K562 (cell line): ENCODE measurements at regions not wholly inside any gene's neighbourhood (a gene's known extent, or its start where the extent isn't known, plus 50 kb on each side); places are given as distances from the start of the nearest gene placed in this dataset.
A peak's percentile ranks its signal among the peaks of the same experiment; 100 is the strongest.

Source experiments
- ATAC-seq: fragments of 200-7000 bp; cut with Tn5 transposase; 3 replicates; pipeline ENCODE4 v1.9.1; 2020; ENCODE audit warnings: moderate library complexity
- BruUV-seq: library from RNA; stranded (reverse); fragments of 400-500 nt; replicated peaks from 2 replicates; lab custom pipeline; 2021; lab: Mats Ljungman, UMichigan
- CTCF ChIA-PET: fragments of 300-600 bp; formaldehyde crosslinking; extraction: SDS; loops from one replicate; lab custom pipeline; 2021; ENCODE audit warnings: low intra/inter-chr PET ratio; lab: Yijun Ruan, JAX
- POLR2A ChIA-PET: fragments of 300-600, 350-650 bp; sonication (Branson Sonifier 250); formaldehyde crosslinking; extraction: SDS; loops from one replicate; lab custom pipeline; 2021; ENCODE audit warnings: antibody characterized with exemption, inconsistent platforms; lab: Yijun Ruan, JAX
- DNase-seq, 4 experiments: peaks; one replicate each; pipeline versions ENCODE4 v3.0.0 to v3.0.0-alpha.2; 2011 to 2018; ENCODE audit warnings: low spot score in 3 of 4, mixed read lengths in 3 of 4; ENCODE audit errors: extremely low read depth in 1 of 4
- FAIRE-seq: peaks from 2 replicates; lab custom pipeline; 2011; peaks lifted over from hg19 to GRCh38; lab: Jason Lieb, UNC
- H2AFZ ChIP-seq: 2 replicates; pipeline ENCODE4 v1.6.0; 2011; ENCODE audit warnings: low read depth, low read length, control low read depth, inconsistent platforms
- H3K27ac ChIP-seq: fragments of 200-600 bp; 3 replicates; pipeline ENCODE4 v1.8.0; 2011; ENCODE audit warnings: low read depth, mild to moderate bottlenecking, control low read depth, inconsistent platforms, low read length, moderate library complexity, mixed read lengths; ENCODE audit errors: extremely low read depth
- H3K27me3 ChIP-seq, 2 experiments: fragments of 300-600 bp in 1 of 2; 2 replicates in 1 of 2; 3 replicates in 1 of 2; pipeline versions ENCODE4 v1.6.0 to v1.8.0; 2011; ENCODE audit warnings: inconsistent platforms in 2 of 2, low read length in 2 of 2, mild to moderate bottlenecking in 1 of 2, mixed read lengths in 1 of 2, moderate library complexity in 1 of 2; ENCODE audit not compliant: control insufficient read depth in 2 of 2, insufficient read depth in 2 of 2
- H3K36me3 ChIP-seq: fragments of 300-600 bp; 3 replicates; pipeline ENCODE4 v1.8.0; 2011; ENCODE audit warnings: mild to moderate bottlenecking, low read length, inconsistent platforms; ENCODE audit not compliant: control insufficient read depth, insufficient read depth
- H3K4me1 ChIP-seq, 2 experiments: fragments of 200-600 bp in 1 of 2; replicated peaks in 1 of 2; 2 replicates in 1 of 2; 3 replicates in 1 of 2; pipeline versions ENCODE4 v1.5.1 to v1.8.0; 2011; ENCODE audit warnings: inconsistent platforms in 2 of 2, low read length in 2 of 2, mild to moderate bottlenecking in 1 of 2, mixed read lengths in 1 of 2, moderate library complexity in 1 of 2; ENCODE audit not compliant: control insufficient read depth in 2 of 2, insufficient read depth in 2 of 2
- H3K4me2 ChIP-seq: 2 replicates; pipeline ENCODE4 v1.6.1; 2011; ENCODE audit warnings: low read length, control low read depth, inconsistent platforms, mixed read lengths; ENCODE audit not compliant: insufficient read depth
- H3K4me3 ChIP-seq: fragments of 200-600 bp; sonication (generic), shearing (Covaris generic); 2 replicates; pipeline ENCODE4 v1.5.1; 2016; ENCODE audit warnings: control low read depth, inconsistent platforms
- H3K79me2 ChIP-seq: fragments of 200-600 bp; 3 replicates; pipeline ENCODE4 v1.8.0; 2011; ENCODE audit warnings: low read length, inconsistent platforms; ENCODE audit not compliant: control insufficient read depth, insufficient read depth
- H3K9ac ChIP-seq, 2 experiments: 2 replicates each; pipeline versions ENCODE4 v1.6.0 to v1.6.1; 2011; ENCODE audit warnings: low read depth in 2 of 2, low read length in 2 of 2, control low read depth in 1 of 2, inconsistent platforms in 1 of 2, mild to moderate bottlenecking in 1 of 2, mixed read lengths in 1 of 2; ENCODE audit not compliant: insufficient read depth in 1 of 2
- H3K9me1 ChIP-seq: one replicate; pipeline ENCODE4 v1.6.0; 2011; ENCODE audit warnings: inconsistent platforms, mild to moderate bottlenecking, low read length, moderate library complexity; ENCODE audit not compliant: control insufficient read depth, insufficient read depth
- H3K9me3 ChIP-seq: replicated peaks from 2 replicates; pipeline ENCODE4 v1.5.1; 2011; ENCODE audit warnings: low read depth, low read length, inconsistent platforms; ENCODE audit not compliant: control insufficient read depth, insufficient read depth
- H4K20me1 ChIP-seq: replicated peaks from 2 replicates; pipeline ENCODE4 v1.6.1; 2011; ENCODE audit warnings: low read length, inconsistent platforms, mixed read lengths; ENCODE audit not compliant: control insufficient read depth, insufficient read depth
- CREB1 ChIP-seq, 2 experiments: sonication (generic) in 1 of 2; formaldehyde crosslinking in 1 of 2; IDR thresholded peaks; 2 replicates each; pipeline versions ENCODE4 v1.6.1 to v1.8.0; 2012 to 2022; ENCODE audit warnings: inconsistent platforms in 1 of 2, mild to moderate bottlenecking in 1 of 2, missing genetic modification reagents in 1 of 2, moderate library complexity in 1 of 2
- DEAF1 ChIP-seq: fragments of 450-650 bp; formaldehyde crosslinking; IDR thresholded peaks from 2 replicates; pipeline ENCODE4 v1.4.0; 2020; ENCODE audit warnings: mild to moderate bottlenecking, moderate library complexity
- RAD21 ChIP-seq, 2 experiments: fragments of 250-450 bp in 1 of 2; fragments of 450-650 bp in 1 of 2; sonication (Bioruptor Pico) in 1 of 2; formaldehyde crosslinking in 1 of 2; IDR thresholded peaks in 1 of 2; conservative IDR thresholded peaks in 1 of 2; 2 replicates each; pipeline versions ENCODE4 v1.4.0 to v1.8.0; 2020 to 2022; ENCODE audit warnings: mild to moderate bottlenecking in 2 of 2, moderate library complexity in 1 of 2
- REST ChIP-seq, 2 experiments: fragments of 450-650 bp; formaldehyde crosslinking in 1 of 2; IDR thresholded peaks; 2 replicates each; pipeline versions ENCODE4 v1.4.0 to v1.6.1; 2014 to 2020; ENCODE audit warnings: mild to moderate bottlenecking in 2 of 2, borderline replicate concordance in 1 of 2, low read depth in 1 of 2
- SMC3 ChIP-seq: conservative IDR thresholded peaks from 2 replicates; pipeline ENCODE4 v1.6.1; 2011; ENCODE audit warnings: low read depth, low read length, improper control_type of control experiment; ENCODE audit not compliant: insufficient read depth
- WGBS: fragments of 100-300 bp; shearing (Covaris generic); methylation state at CpG from one replicate; pipeline ENCODE4 v1.1.6; 2016; ENCODE audit warnings: low coverage, mixed read lengths; ENCODE audit not compliant: insufficient coverage; ENCODE audit errors: missing lambda C conversion rate; 5-methylcytosine and 5-hydroxymethylcytosine counted together
- in situ Hi-C: fragments of 300-500 bp; cut with MboI; formaldehyde crosslinking; loops from 4 replicates; pipeline ENCODE4 v1.15.0; 2018; ENCODE audit warnings: inconsistent platforms, mixed read lengths
- intact Hi-C: fragments of 100-400 bp; cut with micrococcal nuclease; formaldehyde crosslinking; loops from 2 replicates; pipeline ENCODE4 v1.14.2; 2022
- TF ChIP-seq, protein P1 (sequence below), 3 experiments: IDR thresholded peaks in 2 of 3; conservative IDR thresholded peaks in 1 of 3; 2 replicates each; pipeline ENCODE4 v1.5.1; 2011 to 2012; ENCODE audit warnings: low read length in 3 of 3, mild to moderate bottlenecking in 3 of 3, control low read depth in 2 of 3, improper control_type of control experiment in 1 of 3, inconsistent platforms in 1 of 3, low read depth in 1 of 3, mixed read lengths in 1 of 3, moderate library complexity in 1 of 3; ENCODE audit not compliant: insufficient read depth in 2 of 3

GRCh38 chr2:56009758-56010458 is 86.3 kb upstream of the EFEMP1 start:
- Histone ChIP-seq H3K27ac (no peak overlapping the region), H3K36me3 (no peaks in the 10 kb centered on the region), H3K9ac (no peak overlapping the region), H3K9me3 (no peaks in the 10 kb centered on the region), H3K4me2 (no peak overlapping the region), H3K4me3 (no peak overlapping the region), H3K4me1 (no peaks in the 10 kb centered on the region), H3K9me1 (no peaks in the 10 kb centered on the region), H3K79me2 (no peaks in the 10 kb centered on the region), H2AFZ (no peak overlapping the region), H4K20me1 (no peaks in the 10 kb centered on the region), H3K27me3 (no peaks in the 10 kb centered on the region)
- ChIA-PET POLR2A (interaction anchor here (0.9 kb wide), 1 partner anchor 9 kb away, joined by 3 read pairs; no protein-coding TSS in a partner anchor), CTCF (interaction anchor here (2.1 to 2.5 kb wide), 2 partner anchors 238 to 292 kb away, joined by 10 to 22 read pairs; no protein-coding TSS in a partner anchor)
- TF ChIP-seq DEAF1 (CRISPR knock-in tag): peak; percentile 49; the same call in 1 of the 2 replicates
- 0 out of 2 replicates have a peak, but pooled peaks have one; percentile 34 for TF ChIP-seq SMC3
- TF ChIP-seq CREB1 (IDR thresholded peaks at IDR 0.05): no peak
- TF ChIP-seq CREB1 (CRISPR knock-in tag; IDR thresholded peaks at IDR 0.05): no peak
- peak; percentile 41; the same call in 1 of the 2 replicates for TF ChIP-seq REST (IDR thresholded peaks at IDR 0.05; ENCODE audit: borderline replicate concordance)
- TF ChIP-seq REST (CRISPR knock-in tag; IDR thresholded peaks at IDR 0.05; ENCODE audit: low read depth): no peak
- TF ChIP-seq RAD21 (CRISPR knock-in tag; conservative IDR thresholded peaks at IDR 0.05 in 1 of 2, IDR thresholded peaks at IDR 0.05 in 1 of 2): peak; percentile 73 to 78
- TF ChIP-seq, protein P1, sequence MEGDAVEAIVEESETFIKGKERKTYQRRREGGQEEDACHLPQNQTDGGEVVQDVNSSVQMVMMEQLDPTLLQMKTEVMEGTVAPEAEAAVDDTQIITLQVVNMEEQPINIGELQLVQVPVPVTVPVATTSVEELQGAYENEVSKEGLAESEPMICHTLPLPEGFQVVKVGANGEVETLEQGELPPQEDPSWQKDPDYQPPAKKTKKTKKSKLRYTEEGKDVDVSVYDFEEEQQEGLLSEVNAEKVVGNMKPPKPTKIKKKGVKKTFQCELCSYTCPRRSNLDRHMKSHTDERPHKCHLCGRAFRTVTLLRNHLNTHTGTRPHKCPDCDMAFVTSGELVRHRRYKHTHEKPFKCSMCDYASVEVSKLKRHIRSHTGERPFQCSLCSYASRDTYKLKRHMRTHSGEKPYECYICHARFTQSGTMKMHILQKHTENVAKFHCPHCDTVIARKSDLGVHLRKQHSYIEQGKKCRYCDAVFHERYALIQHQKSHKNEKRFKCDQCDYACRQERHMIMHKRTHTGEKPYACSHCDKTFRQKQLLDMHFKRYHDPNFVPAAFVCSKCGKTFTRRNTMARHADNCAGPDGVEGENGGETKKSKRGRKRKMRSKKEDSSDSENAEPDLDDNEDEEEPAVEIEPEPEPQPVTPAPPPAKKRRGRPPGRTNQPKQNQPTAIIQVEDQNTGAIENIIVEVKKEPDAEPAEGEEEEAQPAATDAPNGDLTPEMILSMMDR (IDR thresholded peaks at IDR 0.05 in 2 of 3, conservative IDR thresholded peaks at IDR 0.05 in 1 of 3; ENCODE audit: insufficient read depth in 2 of 3, low read depth in 1 of 3, low read length in 3 of 3): peak in 2 of 3 experiments; percentile 25 to 66; a peak in 3 of 6 replicates
- FAIRE-seq (no peak), DNase-seq (peak in 2 of 4 experiments; percentile 12 to 21), ATAC-seq (no peak)
- in situ Hi-C loops (loop anchor here (5.0 kb wide), 1 partner anchor 293 kb away; no protein-coding TSS in a partner anchor), intact Hi-C loops (loop anchor here (1.0 to 5.0 kb wide), 2 partner anchors 238 to 292 kb away; no protein-coding TSS in a partner anchor)
- no TSS peak for BruUV-seq
- WGBS: 4% methylated on average over 3 of the region's 3 CpGs
